ENCODE measurements at regions not wholly inside any gene's neighbourhood (a gene's known extent, or its start where the extent isn't known, plus 50 kb on each side); places are given as distances from the start of the nearest gene placed in this dataset.

DNA sequence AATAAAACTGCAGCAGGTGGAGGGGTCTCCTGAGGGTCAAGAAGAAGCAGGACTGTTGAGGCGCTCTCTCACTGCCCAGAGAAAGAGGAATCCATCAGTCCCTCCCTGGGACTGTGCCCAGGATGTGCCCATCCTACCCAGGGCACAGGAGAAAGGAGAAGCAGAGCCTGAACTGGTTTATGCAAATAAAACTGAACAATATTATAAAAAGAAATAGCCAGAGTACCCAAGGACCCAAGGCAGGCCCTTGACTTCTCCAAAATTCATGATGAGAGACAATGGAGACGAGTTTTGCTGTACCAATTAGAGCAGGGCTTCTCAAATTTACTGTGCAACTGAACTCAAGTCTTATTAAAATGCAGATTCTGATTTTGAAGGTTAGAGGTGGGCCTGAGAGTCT is 211.0 kb downstream of the IGSF11 start:
- no peak for TF ChIP-seq POLR2AphosphoS5 (IDR thresholded peaks at IDR 0.05; ENCODE audit: low read depth, low read length)
- no peak for TF ChIP-seq REST (IDR thresholded peaks at IDR 0.05; ENCODE audit: insufficient read depth in 1 of 2, low read depth in 2 of 2, low read length in 2 of 2)
- TF ChIP-seq TAF1 (IDR thresholded peaks at IDR 0.05; ENCODE audit: borderline replicate concordance, insufficient read depth, low read length) = no peak
- no peak for TF ChIP-seq SIN3A (IDR thresholded peaks at IDR 0.05; ENCODE audit: borderline replicate concordance, insufficient read depth, low read length)
- no peak for TF ChIP-seq FOXP2 (optimal IDR thresholded peaks at IDR 0.05; ENCODE audit: borderline replicate concordance, extremely low read depth, extremely low read length, insufficient read depth)

Data from PFSK-1 (cell line).